Stomach (tissue), 4 donors: ENCODE measurements at regions not wholly inside any gene's neighbourhood (a gene's known extent, or its start where the extent isn't known, plus 50 kb on each side); places are given as distances from the start of the nearest gene placed in this dataset.

Source experiments
- EP300 ChIP-seq: sonication (generic); formaldehyde crosslinking; IDR thresholded peaks from one replicate; pipeline ENCODE4 v1.6.1; 2017; ENCODE audit warnings: antibody characterized with exemption
- POLR2A ChIP-seq, 4 donors: fragments of 450-650 bp; IDR thresholded peaks; one replicate each; pipeline ENCODE4 v1.6.1; 2016; ENCODE audit warnings: antibody characterized with exemption in 4 of 4, control low read depth in 2 of 4, mild to moderate bottlenecking in 1 of 4, moderate library complexity in 1 of 4
- POLR2AphosphoS5 ChIP-seq, 3 donors: sonication (generic); formaldehyde crosslinking; IDR thresholded peaks; one replicate each; pipeline ENCODE4 v1.6.1; 2016; ENCODE audit warnings: antibody characterized with exemption in 3 of 3
- TF ChIP-seq, protein P1 (sequence below), 7 experiments: fragments of 450-650 bp in 4 of 7; fragments of 200-600 bp in 3 of 7; sonication (generic) in 3 of 7; IDR thresholded peaks; one replicate each; pipeline ENCODE4 v1.5.1; 2016 to 2019; ENCODE audit warnings: antibody characterized with exemption in 7 of 7, control low read depth in 2 of 7, mild to moderate bottlenecking in 1 of 7

DNA sequence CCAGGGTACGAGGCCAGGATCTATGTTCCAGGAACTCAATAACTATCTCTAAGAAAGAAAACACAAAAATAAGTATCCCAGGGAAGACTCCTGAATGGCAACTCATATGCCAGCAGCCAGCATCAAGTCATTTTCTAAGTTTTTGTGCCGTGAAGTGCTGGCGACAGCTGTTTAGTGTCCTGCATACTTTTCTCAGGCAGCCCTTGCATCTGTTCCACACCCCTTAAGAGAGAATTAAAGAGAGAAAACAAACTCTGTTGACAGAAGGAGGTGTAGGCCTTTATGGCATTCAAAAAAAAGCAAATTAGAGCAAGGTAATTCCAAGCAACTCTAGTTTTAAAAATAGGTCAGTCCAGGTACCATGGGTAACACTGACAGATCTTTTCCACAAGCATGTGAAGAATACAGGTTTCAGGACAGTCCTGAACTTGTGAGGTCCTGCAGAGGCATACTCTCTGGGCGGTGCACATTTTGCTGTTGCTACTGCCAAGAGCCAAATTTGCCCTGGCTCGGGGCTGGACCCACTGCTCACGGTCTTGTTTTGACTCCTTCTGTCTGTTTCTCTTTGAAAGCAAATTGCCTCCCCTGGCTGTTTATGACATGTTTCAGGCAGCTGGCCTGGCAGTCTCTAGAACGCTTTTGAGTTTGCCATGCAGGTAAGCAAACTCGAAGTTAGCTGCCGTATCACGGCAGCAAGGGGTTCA lies 252.1 kb upstream of the ADAMTS9 start:
- TF ChIP-seq EP300, result no peak
- TF ChIP-seq POLR2A (IDR thresholded peaks at IDR 0.05), result no peak
- TF ChIP-seq POLR2AphosphoS5 (IDR thresholded peaks at IDR 0.05), result no peak
- TF ChIP-seq, protein P1, sequence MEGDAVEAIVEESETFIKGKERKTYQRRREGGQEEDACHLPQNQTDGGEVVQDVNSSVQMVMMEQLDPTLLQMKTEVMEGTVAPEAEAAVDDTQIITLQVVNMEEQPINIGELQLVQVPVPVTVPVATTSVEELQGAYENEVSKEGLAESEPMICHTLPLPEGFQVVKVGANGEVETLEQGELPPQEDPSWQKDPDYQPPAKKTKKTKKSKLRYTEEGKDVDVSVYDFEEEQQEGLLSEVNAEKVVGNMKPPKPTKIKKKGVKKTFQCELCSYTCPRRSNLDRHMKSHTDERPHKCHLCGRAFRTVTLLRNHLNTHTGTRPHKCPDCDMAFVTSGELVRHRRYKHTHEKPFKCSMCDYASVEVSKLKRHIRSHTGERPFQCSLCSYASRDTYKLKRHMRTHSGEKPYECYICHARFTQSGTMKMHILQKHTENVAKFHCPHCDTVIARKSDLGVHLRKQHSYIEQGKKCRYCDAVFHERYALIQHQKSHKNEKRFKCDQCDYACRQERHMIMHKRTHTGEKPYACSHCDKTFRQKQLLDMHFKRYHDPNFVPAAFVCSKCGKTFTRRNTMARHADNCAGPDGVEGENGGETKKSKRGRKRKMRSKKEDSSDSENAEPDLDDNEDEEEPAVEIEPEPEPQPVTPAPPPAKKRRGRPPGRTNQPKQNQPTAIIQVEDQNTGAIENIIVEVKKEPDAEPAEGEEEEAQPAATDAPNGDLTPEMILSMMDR (IDR thresholded peaks at IDR 0.05), result no peak
